GM19397 (cell line): ENCODE measurements at regions not wholly inside any gene's neighbourhood (a gene's known extent, or its start where the extent isn't known, plus 50 kb on each side); places are given as distances from the start of the nearest gene placed in this dataset.

Experiments used
- ATAC-seq: cut with Tn5 transposase; IDR thresholded peaks from one replicate; pipeline ENCODE4 v1.9.1; 2021; ENCODE audit warnings: mild to moderate bottlenecking, moderate library complexity; ENCODE audit not compliant: unreplicated experiment

- no peak for ATAC-seq
Measured at GRCh38 chr2:122098306-122098705, 342.9 kb downstream of the TSN start.

- no peak for ATAC-seq
Measured at GRCh38 chr2:122100346-122100745, 344.9 kb downstream of the TSN start.

GRCh38 chr2:122100756-122101155 lies 345.3 kb downstream of the TSN start:
- no peak for ATAC-seq

DNA sequence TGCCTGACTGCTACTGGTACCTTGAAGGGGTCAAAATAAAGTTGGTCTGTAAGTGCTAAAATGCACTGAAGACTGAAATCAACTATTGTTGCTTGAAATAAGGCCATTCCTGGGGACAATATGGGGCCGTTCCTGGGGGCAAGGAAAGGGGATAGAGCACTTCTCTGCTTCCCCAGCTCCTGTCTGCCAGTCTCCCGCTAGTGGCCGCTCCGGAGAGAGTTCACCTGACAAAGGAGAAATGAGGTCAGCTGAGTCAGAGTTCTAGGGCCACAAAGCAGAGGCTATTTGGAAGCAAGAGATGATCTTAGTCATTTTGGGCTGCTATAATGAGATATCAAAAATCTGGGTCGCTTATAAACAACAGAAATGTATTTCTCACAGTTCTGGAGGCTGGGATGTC lies 345.9 kb downstream of the TSN start:
- no peak for ATAC-seq

GRCh38 chr2:122105171-122105876 lies 349.9 kb downstream of the TSN start:
- no peak for ATAC-seq

DNA sequence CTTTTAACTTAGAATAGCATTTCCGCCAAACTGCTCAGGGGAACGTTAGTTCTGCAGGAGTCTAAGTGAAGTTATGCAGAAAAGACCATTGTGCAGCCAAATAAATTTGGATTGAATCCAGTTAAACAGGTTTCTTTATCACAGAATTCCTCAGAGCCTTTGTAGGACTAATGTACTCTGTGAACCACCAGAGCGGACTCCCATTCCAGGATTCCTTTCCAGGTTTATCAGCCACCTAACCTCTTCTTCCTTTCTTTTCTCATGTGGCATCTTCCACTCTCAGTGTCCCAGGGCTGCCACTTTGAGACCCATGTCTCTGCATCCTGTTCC lies 350.4 kb downstream of the TSN start:
- ATAC-seq: no peak

DNA sequence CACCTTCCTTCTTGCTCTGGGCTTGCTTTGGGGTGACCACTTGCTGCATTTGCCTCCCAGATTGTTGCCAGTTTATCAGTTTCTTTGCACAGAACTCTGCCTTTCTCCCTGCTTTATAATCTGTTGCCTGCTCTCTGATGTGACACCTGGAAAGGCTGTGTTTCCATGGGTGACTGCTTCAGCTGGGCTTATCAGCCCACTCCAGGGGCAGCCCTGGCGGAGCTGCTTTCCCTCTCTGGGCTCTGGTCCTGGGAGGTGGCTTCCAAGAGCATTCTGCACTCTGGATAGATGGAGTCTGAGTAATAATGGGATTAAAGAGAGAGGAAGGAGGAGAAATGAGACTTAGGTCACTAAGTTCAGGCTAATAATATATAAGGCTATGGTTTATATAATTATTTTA lies 352.7 kb downstream of the TSN start:
- ATAC-seq: no peak

GRCh38 chr2:122112216-122113005 lies 357.0 kb downstream of the TSN start:
- no peak for ATAC-seq

- no peak for ATAC-seq
Measured at GRCh38 chr2:122114421-122114820, 359.0 kb downstream of the TSN start.

GRCh38 chr2:122117371-122117770 lies 361.9 kb downstream of the TSN start:
- ATAC-seq: no peak

DNA sequence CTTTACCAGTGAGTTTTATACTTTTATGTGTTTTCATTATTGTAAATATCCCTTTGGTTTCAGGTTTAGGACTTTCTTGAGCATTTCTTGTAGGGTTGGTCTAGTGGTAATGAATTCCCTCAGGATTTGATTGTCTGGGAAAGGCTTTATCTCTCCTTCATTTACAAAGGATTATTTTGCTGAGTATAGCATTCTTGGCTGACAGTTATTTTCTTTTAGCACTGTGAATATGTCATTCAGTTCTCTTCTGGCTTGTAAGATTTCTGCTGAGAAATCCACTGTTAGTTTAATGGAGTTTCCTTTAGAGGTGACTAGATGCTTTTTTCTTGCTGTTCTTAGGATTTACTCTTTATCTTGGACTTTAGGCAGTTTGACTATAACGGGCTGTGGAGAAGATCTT lies 373.9 kb downstream of the TSN start:
- ATAC-seq: no peak

DNA sequence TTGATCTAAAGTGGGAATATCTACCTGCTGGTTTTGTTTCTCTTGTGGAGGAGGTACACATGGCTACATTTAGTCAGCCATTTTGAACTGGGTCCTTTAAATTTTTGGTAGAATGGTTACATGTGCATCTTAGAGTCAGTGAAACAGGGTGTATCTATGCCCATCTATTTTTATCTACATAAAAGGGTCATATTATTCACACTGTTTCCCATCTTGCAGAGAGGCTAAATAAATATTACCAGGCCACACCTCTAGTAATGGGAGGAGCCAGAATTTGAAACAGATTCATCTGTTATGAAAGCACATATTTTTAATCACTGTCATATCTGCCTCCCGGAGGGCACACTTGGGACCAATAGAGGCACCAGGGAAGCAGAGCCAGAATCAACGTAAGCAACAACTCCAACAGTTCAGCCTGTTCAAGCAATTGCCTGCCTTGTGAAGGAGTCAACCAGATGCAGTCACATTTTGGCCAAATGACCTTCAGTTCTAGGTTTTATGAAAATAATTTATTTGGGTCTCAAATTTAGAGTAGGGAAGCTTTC lies 376.8 kb downstream of the TSN start:
- no peak for ATAC-seq

DNA sequence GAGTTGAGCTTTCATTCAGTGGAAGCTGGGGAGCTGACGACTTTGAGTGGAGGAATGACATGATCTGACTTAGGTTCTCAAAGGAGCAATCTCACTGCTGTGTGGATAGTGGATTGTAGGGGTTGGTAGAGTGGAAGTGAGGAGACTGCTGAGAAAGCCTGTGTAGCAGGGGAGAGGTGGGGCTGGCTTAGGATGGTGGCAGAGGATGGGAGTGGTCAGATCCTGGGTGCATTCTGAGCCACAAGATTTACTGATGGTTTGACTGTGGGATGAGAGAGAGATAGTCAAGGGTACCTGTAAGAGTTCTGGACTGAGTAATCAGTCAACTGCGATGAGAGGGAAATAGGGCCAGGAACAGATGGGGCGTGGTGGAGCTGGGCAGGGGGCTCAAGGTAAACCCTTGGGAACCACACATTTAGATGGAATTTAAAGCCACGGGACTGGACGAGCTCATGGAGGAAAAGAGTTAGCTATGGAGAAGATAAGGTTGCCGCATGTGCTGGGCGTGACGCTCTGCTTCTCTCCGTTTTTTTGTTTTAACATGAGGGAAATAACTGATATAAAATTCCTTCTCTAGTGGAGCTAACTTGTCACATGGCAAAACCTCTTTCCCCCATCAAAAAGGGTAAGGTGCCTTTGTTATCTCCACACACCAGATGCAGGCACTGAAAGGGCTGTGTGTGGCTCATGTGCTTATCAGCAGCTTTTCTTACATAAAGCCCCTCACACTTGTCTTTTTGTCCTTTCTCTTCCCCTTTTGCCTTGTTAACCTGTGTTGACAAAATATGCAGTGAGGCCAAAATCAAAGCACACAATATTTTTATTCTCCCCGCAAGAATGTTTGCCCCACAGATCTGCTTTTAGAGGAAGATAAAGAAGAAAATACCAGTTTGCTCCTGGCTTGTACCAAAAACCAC lies 379.8 kb downstream of the TSN start:
- ATAC-seq: no peak

DNA sequence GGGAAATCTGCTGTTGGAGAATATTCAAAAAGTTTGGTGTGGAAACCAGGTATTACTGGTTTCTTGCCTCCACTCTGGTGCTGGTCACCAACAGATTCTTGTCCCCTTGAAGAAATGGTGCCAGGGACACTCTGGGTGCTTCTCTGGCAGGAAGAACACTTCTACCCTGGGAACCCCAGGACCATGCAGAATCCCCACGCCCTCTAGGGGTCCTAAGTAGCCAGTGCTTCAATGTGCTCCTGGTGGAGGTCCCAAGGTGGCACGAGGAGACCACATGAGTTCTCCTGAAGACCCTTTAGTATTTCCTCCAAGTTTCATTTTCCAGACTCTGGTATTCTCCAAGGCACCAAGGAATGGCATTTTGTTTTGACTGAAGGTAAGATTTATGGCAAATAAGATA lies 380.6 kb downstream of the TSN start:
- no peak for ATAC-seq

DNA sequence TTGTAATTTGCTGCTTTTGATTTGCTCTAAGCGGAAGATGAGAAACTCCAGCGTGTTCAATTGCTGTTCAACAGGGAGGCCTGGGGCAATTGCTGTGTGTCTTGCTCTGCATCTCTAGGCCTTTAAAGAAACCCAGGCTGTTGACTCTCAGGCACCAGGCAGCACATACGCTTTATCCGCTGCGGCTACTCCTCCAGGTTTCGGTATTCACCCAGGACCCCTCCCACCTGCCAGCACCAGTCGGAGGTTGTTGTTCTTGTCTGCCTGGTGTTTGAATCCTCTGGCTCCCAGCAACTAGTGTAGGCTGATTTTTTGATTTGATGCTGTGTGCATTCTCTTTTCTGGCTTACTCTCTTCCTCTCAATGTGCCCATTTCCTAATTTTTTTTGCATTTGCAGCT lies 383.1 kb downstream of the TSN start:
- ATAC-seq: no peak

DNA sequence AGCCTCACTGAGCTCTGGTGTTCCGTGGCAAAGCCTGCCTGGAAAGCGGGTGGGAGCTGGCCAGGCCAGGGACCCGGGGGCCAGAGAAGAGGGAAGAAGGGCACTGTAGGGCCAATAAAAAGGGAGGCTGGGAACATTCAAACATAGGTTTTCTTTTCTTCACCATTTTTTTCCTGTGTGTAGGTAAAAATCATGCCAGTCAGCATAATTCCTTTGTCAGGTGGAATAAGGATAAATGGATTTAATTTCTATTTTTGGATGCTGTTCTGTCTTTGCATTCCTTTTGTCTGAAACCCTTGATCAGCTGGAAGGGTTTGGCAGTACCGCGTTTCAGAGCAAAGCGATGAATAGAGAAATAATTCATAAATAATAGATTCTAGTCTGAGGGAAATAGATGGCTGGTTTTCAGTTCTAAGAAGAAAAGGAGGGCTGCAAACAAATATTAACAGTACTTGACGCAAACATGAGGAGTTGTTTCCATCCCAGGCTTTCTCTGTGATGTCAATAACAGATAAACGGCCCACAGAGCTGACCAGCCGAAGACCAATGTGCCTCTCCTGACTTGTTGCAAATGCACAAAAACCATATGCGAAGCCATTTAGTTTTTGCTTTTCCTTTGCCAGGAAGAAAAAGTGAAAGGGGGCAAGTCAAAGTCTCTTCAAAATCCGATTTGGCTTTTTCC lies 384.4 kb downstream of the TSN start:
- ATAC-seq: no peak

GRCh38 chr2:122144884-122145283 lies 389.4 kb downstream of the TSN start:
- no peak for ATAC-seq

DNA sequence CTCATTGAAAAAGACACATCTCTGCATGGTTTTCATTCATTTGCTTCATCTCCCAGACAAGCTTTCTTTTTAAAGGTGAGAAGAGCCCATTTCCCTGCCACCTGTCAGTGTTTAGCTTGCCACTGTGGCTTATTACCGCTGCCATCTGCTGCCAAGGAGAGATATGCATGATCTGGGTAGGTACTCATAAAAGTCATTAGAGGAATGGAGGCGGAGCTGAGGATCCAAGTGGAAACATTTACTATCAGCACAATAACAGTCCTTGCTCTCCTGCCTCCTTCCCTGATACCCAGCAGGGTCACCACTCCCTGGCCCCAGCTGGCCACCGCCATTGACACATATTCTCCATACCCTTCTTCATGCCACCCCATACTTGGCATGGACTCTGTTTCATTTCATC lies 390.4 kb downstream of the TSN start:
- ATAC-seq: no peak

GRCh38 chr2:122148128-122148767 lies 392.8 kb downstream of the TSN start:
- no peak for ATAC-seq

DNA sequence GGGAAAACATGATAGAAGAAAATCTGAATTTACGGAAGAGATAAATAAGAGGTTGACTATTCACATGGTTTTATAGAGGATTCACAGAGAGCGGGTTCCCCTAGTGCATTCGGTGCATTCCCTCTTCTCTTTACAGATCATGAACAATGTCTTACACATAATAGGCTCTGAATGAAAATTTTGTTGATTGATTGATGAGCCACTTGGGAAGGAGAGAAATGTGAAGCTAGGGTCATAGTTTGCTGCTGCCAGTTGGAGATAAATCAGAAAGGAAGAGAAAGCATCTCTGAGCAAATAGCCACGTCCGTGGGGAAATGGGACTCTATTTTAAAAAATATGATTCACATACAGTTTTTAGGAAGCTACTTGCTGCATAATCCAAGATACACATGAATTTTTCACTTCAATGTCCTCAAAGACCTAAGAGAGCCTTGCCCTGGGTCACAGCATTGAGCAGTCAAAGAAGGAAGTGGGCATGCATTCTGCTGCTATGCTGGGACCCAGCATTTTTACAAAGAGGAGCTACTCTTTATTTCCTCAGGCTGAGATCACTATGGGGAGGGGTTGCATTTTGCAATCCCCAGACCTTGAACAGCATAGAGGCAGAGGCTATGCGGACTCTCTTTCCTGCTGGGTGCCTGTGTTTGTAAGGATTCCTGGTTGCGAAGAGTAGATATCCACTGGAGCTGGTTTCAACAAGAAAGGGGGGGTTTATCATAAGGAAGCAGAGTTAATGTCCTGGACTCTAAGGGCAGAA lies 395.3 kb downstream of the TSN start:
- ATAC-seq: no peak
